Activated T-cell treated with anti-CD3 and anti-CD28 coated beads, Interleukin-2, amount 50 U/mL, for 72 hours (primary cell): ENCODE measurements at regions not wholly inside any gene's neighbourhood (a gene's known extent, or its start where the extent isn't known, plus 50 kb on each side); places are given as distances from the start of the nearest gene placed in this dataset.
"Not testable (repeated sequence)": the region's sequence is repeated elsewhere in the genome, so short reads cannot be mapped to it uniquely, and the experiment has no call there.

Experiments
- ATAC-seq, 2 donors: fragments of 150-1000 bp; cut with Tn5 transposase; replicated peaks in 1 of 2; 2 replicates each; pipeline ENCODE4 v1.10.0; 2021; ENCODE audit warnings: moderate library complexity in 2 of 2, mild to moderate bottlenecking in 1 of 2
- DNase-seq, 2 donors: peaks; one replicate each; pipeline ENCODE4 v3.0.0; 2021 to 2022; ENCODE audit warnings: mixed read lengths in 1 of 2
- H3K27ac Mint-ChIP-seq: one replicate; pipeline ENCODE4 v1.8.0; 2022; ENCODE audit warnings: mild to moderate bottlenecking, moderate library complexity, mixed read lengths
- H3K27me3 Mint-ChIP-seq: one replicate; pipeline ENCODE4 v1.8.0; 2022; ENCODE audit warnings: low read depth, mixed read lengths
- H3K36me3 Mint-ChIP-seq, 2 donors: one replicate each; pipeline ENCODE4 v1.8.0; 2022; ENCODE audit warnings: mixed read lengths in 2 of 2, mild to moderate bottlenecking in 1 of 2; ENCODE audit not compliant: insufficient read depth in 2 of 2
- H3K4me1 Mint-ChIP-seq: one replicate; pipeline ENCODE4 v1.8.0; 2022; ENCODE audit warnings: low read depth, mixed read lengths
- H3K4me3 Mint-ChIP-seq, 2 donors: one replicate each; pipeline ENCODE4 v1.8.0; 2022; ENCODE audit warnings: mild to moderate bottlenecking in 2 of 2, mixed read lengths in 2 of 2, moderate library complexity in 2 of 2
- H3K9me3 Mint-ChIP-seq, 2 donors: one replicate each; pipeline ENCODE4 v1.8.0; 2022; ENCODE audit warnings: mixed read lengths in 2 of 2

- no peaks in the 10 kb centered on the region for H3K4me1 Mint-ChIP-seq
- peaks cover 16 to 22% of the 10 kb centered on the region in 2 donors for H3K36me3 Mint-ChIP-seq
- ATAC-seq (no peak), DNase-seq (no peak)
- H3K27ac Mint-ChIP-seq = no peak overlapping the region
- no peaks in the 10 kb centered on the region for H3K27me3 Mint-ChIP-seq
- H3K4me3 Mint-ChIP-seq = no peak overlapping the region
- peaks cover 9 to 14% of the 10 kb centered on the region in 2 donors for H3K9me3 Mint-ChIP-seq
Observed at GRCh38 chr17:63285551-63285950, 160.6 kb downstream of the CYB561 start.

DNA sequence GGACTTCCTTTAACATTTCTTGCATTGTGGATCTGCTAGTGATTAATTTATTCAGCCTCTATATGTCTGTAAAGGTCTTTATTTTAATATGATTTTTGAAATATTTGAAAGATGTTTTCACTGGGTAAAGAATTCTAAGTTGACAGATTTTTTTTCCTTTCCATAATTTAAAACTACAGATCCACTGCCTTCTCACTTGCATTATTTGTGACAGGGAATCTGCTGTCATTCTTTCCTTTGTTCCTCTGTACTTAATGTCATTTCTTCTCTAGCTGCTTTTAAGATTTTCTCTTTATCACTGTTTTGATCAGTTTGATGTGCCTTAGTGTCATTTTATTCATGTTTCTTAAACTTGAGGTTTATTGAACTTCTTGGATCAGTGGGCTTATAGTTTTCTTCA lies 159.9 kb downstream of the CYB561 start:
- Mint-ChIP-seq H3K9me3 (peaks cover 9 to 14% of the 10 kb centered on the region in 2 donors), H3K4me3 (no peak overlapping the region), H3K4me1 (no peaks in the 10 kb centered on the region), H3K27me3 (no peaks in the 10 kb centered on the region), H3K36me3 (peaks cover 16 to 22% of the 10 kb centered on the region in 2 donors), H3K27ac (no peak overlapping the region)
- ATAC-seq (no peak), DNase-seq (no peak)

DNA sequence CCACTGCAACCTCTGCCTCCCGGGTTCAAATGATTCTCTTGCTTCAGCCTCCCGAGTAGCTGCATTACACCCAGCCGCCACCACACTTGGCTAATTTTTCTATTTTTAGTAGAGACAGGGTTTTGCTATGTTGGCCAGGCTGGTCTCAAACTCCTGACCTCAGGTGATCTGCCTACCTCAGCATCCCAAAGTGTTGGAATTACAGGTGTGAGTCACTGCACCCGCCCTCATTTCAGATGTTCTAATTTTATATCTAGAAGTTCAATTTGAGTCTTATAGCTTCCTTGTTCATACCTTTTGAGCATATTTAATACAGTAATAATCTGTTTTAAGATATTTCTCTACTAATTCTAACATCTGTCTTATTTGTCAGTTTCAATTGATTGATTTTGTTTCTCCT lies 159.1 kb downstream of the CYB561 start:
- H3K4me1 Mint-ChIP-seq, H3K27ac Mint-ChIP-seq, ATAC-seq, H3K27me3 Mint-ChIP-seq, DNase-seq, H3K4me3 Mint-ChIP-seq: not testable (repeated sequence)
- Mint-ChIP-seq H3K36me3 (peaks cover 16 to 22% of the 10 kb centered on the region in 2 donors), H3K9me3 (peaks cover 9 to 16% of the 10 kb centered on the region in 2 donors)

GRCh38 chr17:63289931-63290330 lies 156.2 kb downstream of the CYB561 start:
- H3K4me3 Mint-ChIP-seq = no peak overlapping the region
- peaks cover 8 to 14% of the 10 kb centered on the region in 2 donors for H3K9me3 Mint-ChIP-seq
- no peak overlapping the region for H3K27ac Mint-ChIP-seq
- H3K4me1 Mint-ChIP-seq = no peaks in the 10 kb centered on the region
- ATAC-seq (no peak), DNase-seq (no peak)
- no peaks in the 10 kb centered on the region for H3K27me3 Mint-ChIP-seq
- H3K36me3 Mint-ChIP-seq = peaks cover 13 to 21% of the 10 kb centered on the region in 2 donors

DNA sequence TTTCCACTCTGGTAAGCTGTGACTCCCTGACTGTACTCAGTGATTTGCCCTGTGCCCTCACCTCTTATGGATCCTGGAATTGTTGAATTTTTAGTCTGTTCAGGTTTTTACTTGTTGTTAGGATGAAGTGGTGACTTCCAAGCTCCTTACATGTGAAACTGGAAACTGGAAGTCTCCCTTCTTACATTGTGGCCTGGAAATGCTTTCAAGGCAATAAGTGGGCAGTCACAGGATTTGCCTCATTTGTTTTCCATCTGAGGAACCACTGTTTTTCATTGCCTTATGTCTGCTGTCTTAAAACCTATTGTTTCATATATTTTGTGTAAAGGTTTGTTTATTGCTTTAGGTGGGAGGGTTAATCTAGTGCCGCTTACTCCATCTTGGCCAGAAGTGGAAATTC lies 155.8 kb downstream of the CYB561 start:
- H3K9me3 Mint-ChIP-seq = peaks cover 8 to 11% of the 10 kb centered on the region in 2 donors
- no peaks in the 10 kb centered on the region for H3K27me3 Mint-ChIP-seq
- H3K4me1 Mint-ChIP-seq = no peaks in the 10 kb centered on the region
- H3K27ac Mint-ChIP-seq = no peak overlapping the region
- peaks cover 10 to 17% of the 10 kb centered on the region in 2 donors for H3K36me3 Mint-ChIP-seq
- ATAC-seq (no peak), DNase-seq (no peak)
- no peak overlapping the region for H3K4me3 Mint-ChIP-seq

- no peak for ATAC-seq
- Mint-ChIP-seq H3K27me3 (no peaks in the 10 kb centered on the region), H3K36me3 (peaks cover 7 to 17% of the 10 kb centered on the region in 2 donors)
Observed at GRCh38 chr17:63290784-63291183, 155.3 kb downstream of the CYB561 start.

DNA sequence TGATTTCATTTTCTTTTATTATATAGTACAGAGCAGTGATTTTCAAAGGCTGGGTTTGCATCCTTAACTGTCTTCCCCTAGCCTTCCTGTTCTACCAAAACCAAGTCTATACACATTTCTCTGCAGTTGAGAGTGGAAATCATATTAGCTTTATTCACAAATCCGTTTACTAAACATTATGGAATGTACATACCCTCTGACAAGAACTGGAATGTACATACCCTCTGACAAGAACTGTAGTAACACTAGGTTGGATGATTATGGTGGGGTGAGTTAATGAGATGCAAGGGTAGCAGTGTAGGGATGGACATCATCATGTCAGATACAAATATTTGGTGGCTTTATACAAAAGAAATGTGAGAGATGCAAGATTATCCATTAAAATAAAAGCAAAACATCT lies 154.8 kb downstream of the CYB561 start:
- Mint-ChIP-seq H3K9me3 (peaks cover 13% of the 10 kb centered on the region in 2 donors), H3K4me3 (no peak overlapping the region), H3K27me3 (no peaks in the 10 kb centered on the region), H3K4me1 (no peaks in the 10 kb centered on the region), H3K36me3 (peaks cover 10 to 21% of the 10 kb centered on the region in 2 donors), H3K27ac (peak overlapping the region; percentile 22)
- DNase-seq = no peak
- no peak for ATAC-seq

More at GRCh38 chr17:63290784-63291183, 155.3 kb downstream of the CYB561 start:
- H3K4me3 Mint-ChIP-seq = no peak overlapping the region
- H3K9me3 Mint-ChIP-seq = peaks cover 8% of the 10 kb centered on the region in 2 donors
- no peaks in the 10 kb centered on the region for H3K4me1 Mint-ChIP-seq
- no peak for DNase-seq
- peak overlapping the region; percentile 22 for H3K27ac Mint-ChIP-seq

GRCh38 chr17:63292421-63292820 lies 153.7 kb downstream of the CYB561 start:
- Mint-ChIP-seq H3K4me1 (no peaks in the 10 kb centered on the region), H3K36me3 (peaks cover 13 to 14% of the 10 kb centered on the region in 2 donors), H3K4me3 (no peak overlapping the region), H3K27ac (no peak overlapping the region), H3K9me3 (peaks cover 14 to 17% of the 10 kb centered on the region in 2 donors), H3K27me3 (no peaks in the 10 kb centered on the region)
- ATAC-seq = no peak
- no peak for DNase-seq

DNA sequence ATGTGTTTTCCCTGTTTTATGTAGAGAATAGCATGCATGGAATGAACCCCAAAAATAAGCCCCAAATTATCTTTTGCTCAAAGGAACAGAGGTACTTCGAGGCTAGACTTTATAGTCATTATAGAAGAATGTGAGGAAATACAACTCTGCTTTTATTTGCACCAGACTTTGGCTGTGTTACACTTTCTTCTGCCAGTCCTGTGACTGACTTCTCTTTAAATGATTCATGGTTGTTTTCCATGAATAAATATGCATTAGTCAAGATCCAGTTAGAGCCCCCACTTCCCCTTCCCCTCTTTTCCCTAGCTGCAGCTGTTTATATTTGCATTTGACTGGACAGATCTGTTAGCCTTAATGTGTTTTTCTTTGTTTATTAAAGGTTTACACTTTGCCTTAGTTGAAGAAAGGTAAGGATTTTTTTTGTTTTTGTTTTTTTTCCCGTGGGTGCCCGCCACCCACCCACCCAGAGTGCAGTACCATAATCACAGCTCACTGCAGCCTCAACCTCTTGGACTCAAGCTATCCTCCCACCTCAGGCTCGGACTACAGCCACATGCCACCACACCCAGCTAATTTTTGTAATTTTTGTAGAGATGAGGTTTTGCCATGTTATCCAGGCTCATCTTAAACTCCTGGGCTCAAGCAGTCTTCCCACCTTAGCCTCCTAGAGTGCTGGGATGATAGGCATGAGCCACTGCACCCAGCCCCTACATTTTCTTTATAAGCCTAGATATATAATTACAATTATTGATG lies 152.6 kb downstream of the CYB561 start:
- DNase-seq (no peak), ATAC-seq (no peak)
- no peak overlapping the region for H3K27ac Mint-ChIP-seq
- H3K4me1 Mint-ChIP-seq = no peaks in the 10 kb centered on the region
- H3K9me3 Mint-ChIP-seq = peaks cover 11 to 18% of the 10 kb centered on the region in 2 donors
- no peaks in the 10 kb centered on the region for H3K27me3 Mint-ChIP-seq
- H3K36me3 Mint-ChIP-seq = peaks cover 9 to 13% of the 10 kb centered on the region in 2 donors
- H3K4me3 Mint-ChIP-seq = no peak overlapping the region

- H3K36me3 Mint-ChIP-seq = peaks cover 15 to 16% of the 10 kb centered on the region in 2 donors
- H3K27me3 Mint-ChIP-seq = no peaks in the 10 kb centered on the region
- ATAC-seq (no peak), DNase-seq (no peak)
- H3K4me3 Mint-ChIP-seq = no peak overlapping the region
- no peaks in the 10 kb centered on the region for H3K4me1 Mint-ChIP-seq
- H3K9me3 Mint-ChIP-seq = peaks cover 13 to 20% of the 10 kb centered on the region in 2 donors
- no peak overlapping the region for H3K27ac Mint-ChIP-seq
Observed at GRCh38 chr17:63294776-63295175, 151.3 kb downstream of the CYB561 start.

GRCh38 chr17:63295288-63295687 lies 150.8 kb downstream of the CYB561 start:
- Mint-ChIP-seq H3K27me3 (no peaks in the 10 kb centered on the region), H3K27ac (no peak overlapping the region), H3K9me3 (peaks cover 13 to 22% of the 10 kb centered on the region in 2 donors), H3K4me1 (no peaks in the 10 kb centered on the region), H3K36me3 (peaks cover 16% of the 10 kb centered on the region in 2 donors), H3K4me3 (no peak overlapping the region)
- DNase-seq = no peak
- ATAC-seq = no peak

GRCh38 chr17:63295839-63296590 lies 150.1 kb downstream of the CYB561 start:
- H3K4me1 Mint-ChIP-seq = no peaks in the 10 kb centered on the region
- ATAC-seq = no peak

GRCh38 chr17:63298916-63299315 lies 147.2 kb downstream of the CYB561 start:
- not testable (repeated sequence) for ATAC-seq, H3K27me3 Mint-ChIP-seq, H3K4me3 Mint-ChIP-seq, H3K27ac Mint-ChIP-seq, H3K4me1 Mint-ChIP-seq, DNase-seq
- Mint-ChIP-seq H3K36me3 (peaks cover 16 to 23% of the 10 kb centered on the region in 2 donors), H3K9me3 (peaks cover 13 to 27% of the 10 kb centered on the region in 2 donors)

More at GRCh38 chr17:63295839-63296590, 150.1 kb downstream of the CYB561 start:
- no peak for DNase-seq
- no peaks in the 10 kb centered on the region for H3K27me3 Mint-ChIP-seq
- no peak overlapping the region for H3K27ac Mint-ChIP-seq
- peaks cover 16% of the 10 kb centered on the region in 2 donors for H3K36me3 Mint-ChIP-seq
- H3K4me3 Mint-ChIP-seq = no peak overlapping the region
- H3K9me3 Mint-ChIP-seq = peaks cover 13 to 24% of the 10 kb centered on the region in 2 donors
